ENCODE measurements at regions not wholly inside any gene's neighbourhood (a gene's known extent, or its start where the extent isn't known, plus 50 kb on each side); places are given as distances from the start of the nearest gene placed in this dataset.

- Histone ChIP-seq H3K9ac (ENCODE audit: insufficient read length) (no peak overlapping the region), H3K27ac (no peak overlapping the region), H3K4me3 (no peak overlapping the region), H3K36me3 (ENCODE audit: insufficient read depth, low read length) (no peaks in the 10 kb centered on the region), H3K9me3 (ENCODE audit: low read depth, low read length) (no peaks in the 10 kb centered on the region)
- no peak for DNase-seq (ENCODE audit: low read depth, low spot score)
- TF ChIP-seq FOXP2 (optimal IDR thresholded peaks at IDR 0.05; ENCODE audit: control extremely low read depth, extremely low read length, insufficient read depth) = no peak
- TF ChIP-seq POLR2AphosphoS5 (IDR thresholded peaks at IDR 0.05; ENCODE audit: borderline replicate concordance, low read depth, low read length) = no peak
- no peak for TF ChIP-seq EZH2 (IDR thresholded peaks at IDR 0.05)
These were observed 1975.1 kb upstream of the AGA start for GRCh38 chr4:179417357-179417756.

GRCh38 chr4:179437962-179438361, 1995.7 kb upstream of the AGA start:
- no peaks in the 10 kb centered on the region for H3K36me3 ChIP-seq (ENCODE audit: insufficient read depth, low read length)
- no peak for TF ChIP-seq POLR2AphosphoS5 (IDR thresholded peaks at IDR 0.05; ENCODE audit: borderline replicate concordance, low read depth, low read length)
- TF ChIP-seq EZH2 (IDR thresholded peaks at IDR 0.05) = no peak
- TF ChIP-seq FOXP2 (optimal IDR thresholded peaks at IDR 0.05; ENCODE audit: control extremely low read depth, extremely low read length, insufficient read depth) = no peak
- H3K27ac ChIP-seq = no peak overlapping the region
- H3K4me3 ChIP-seq = no peak overlapping the region
- no peak overlapping the region for H3K9ac ChIP-seq (ENCODE audit: insufficient read length)
- no peaks in the 10 kb centered on the region for H3K9me3 ChIP-seq (ENCODE audit: low read depth, low read length)
- no peak for DNase-seq (ENCODE audit: low read depth, low spot score)

- H3K4me3 ChIP-seq = no peak overlapping the region
- no peaks in the 10 kb centered on the region for H3K36me3 ChIP-seq (ENCODE audit: insufficient read depth, low read length)
- no peak overlapping the region for H3K27ac ChIP-seq
- no peak overlapping the region for H3K9ac ChIP-seq (ENCODE audit: insufficient read length)
- H3K9me3 ChIP-seq (ENCODE audit: low read depth, low read length) = no peaks in the 10 kb centered on the region
- TF ChIP-seq POLR2AphosphoS5 (IDR thresholded peaks at IDR 0.05; ENCODE audit: borderline replicate concordance, low read depth, low read length) (no peak), FOXP2 (optimal IDR thresholded peaks at IDR 0.05; ENCODE audit: control extremely low read depth, extremely low read length, insufficient read depth) (no peak), EZH2 (IDR thresholded peaks at IDR 0.05) (no peak)
- no peak for DNase-seq (ENCODE audit: low read depth, low spot score)
These were observed 1999.4 kb upstream of the AGA start for GRCh38 chr4:179441596-179441995.

DNA sequence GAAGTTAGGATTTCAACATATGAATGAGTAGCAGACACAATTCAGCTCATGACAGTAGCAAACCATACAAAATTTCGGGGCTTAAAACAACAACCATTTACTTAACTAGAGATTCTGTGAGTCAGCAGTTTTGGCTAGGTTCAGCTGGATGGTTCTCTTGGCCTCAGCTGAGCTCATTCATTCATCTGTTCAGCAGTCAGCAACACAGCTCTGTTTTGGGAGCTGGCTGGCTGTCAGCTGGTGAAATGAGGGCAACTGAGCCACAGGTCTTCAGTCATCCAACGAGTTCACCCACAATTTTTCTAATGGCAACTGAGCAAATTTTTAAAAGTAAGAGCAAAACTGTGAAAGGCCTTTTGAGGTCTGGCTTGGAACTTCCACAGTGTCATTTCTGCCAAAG, 2005.1 kb upstream of the AGA start:
- no peak overlapping the region for H3K4me3 ChIP-seq
- no peak overlapping the region for H3K9ac ChIP-seq (ENCODE audit: insufficient read length)
- no peaks in the 10 kb centered on the region for H3K36me3 ChIP-seq (ENCODE audit: insufficient read depth, low read length)
- H3K27ac ChIP-seq = no peak overlapping the region
- TF ChIP-seq FOXP2 (optimal IDR thresholded peaks at IDR 0.05; ENCODE audit: control extremely low read depth, extremely low read length, insufficient read depth) (no peak), EZH2 (IDR thresholded peaks at IDR 0.05) (no peak), POLR2AphosphoS5 (IDR thresholded peaks at IDR 0.05; ENCODE audit: borderline replicate concordance, low read depth, low read length) (no peak)
- no peaks in the 10 kb centered on the region for H3K9me3 ChIP-seq (ENCODE audit: low read depth, low read length)
- DNase-seq (ENCODE audit: low read depth, low spot score) = no peak

- Histone ChIP-seq H3K4me3 (no peak overlapping the region), H3K9ac (ENCODE audit: insufficient read length) (no peak overlapping the region)
- TF ChIP-seq EZH2 (IDR thresholded peaks at IDR 0.05) (no peak), FOXP2 (optimal IDR thresholded peaks at IDR 0.05; ENCODE audit: control extremely low read depth, extremely low read length, insufficient read depth) (no peak), POLR2AphosphoS5 (IDR thresholded peaks at IDR 0.05; ENCODE audit: borderline replicate concordance, low read depth, low read length) (no peak)
These were observed 2023.0 kb upstream of the AGA start for GRCh38 chr4:179465131-179465797.

GRCh38 chr4:179467878-179468277, 2025.6 kb upstream of the AGA start:
- no peak overlapping the region for H3K27ac ChIP-seq
- no peak for TF ChIP-seq POLR2AphosphoS5 (IDR thresholded peaks at IDR 0.05; ENCODE audit: borderline replicate concordance, low read depth, low read length)
- TF ChIP-seq FOXP2 (optimal IDR thresholded peaks at IDR 0.05; ENCODE audit: control extremely low read depth, extremely low read length, insufficient read depth) = no peak
- TF ChIP-seq EZH2 (IDR thresholded peaks at IDR 0.05) = no peak
- no peak for DNase-seq (ENCODE audit: low read depth, low spot score)
- H3K9ac ChIP-seq (ENCODE audit: insufficient read length) = no peak overlapping the region
- no peaks in the 10 kb centered on the region; the same call in 1 of the 2 replicates for H3K9me3 ChIP-seq (ENCODE audit: low read depth, low read length)
- H3K36me3 ChIP-seq (ENCODE audit: insufficient read depth, low read length) = peaks cover 2% of the 10 kb centered on the region; the same call in 1 of the 2 replicates
- H3K4me3 ChIP-seq = no peak overlapping the region

More at GRCh38 chr4:179465131-179465797, 2023.0 kb upstream of the AGA start:
- Histone ChIP-seq H3K27ac (peak overlapping the region; percentile 60; the same call in 1 of the 2 replicates), H3K36me3 (ENCODE audit: insufficient read depth, low read length) (peaks cover 2% of the 10 kb centered on the region; the same call in 1 of the 2 replicates), H3K9me3 (ENCODE audit: low read depth, low read length) (no peaks in the 10 kb centered on the region; the same call in 1 of the 2 replicates)
- DNase-seq (ENCODE audit: low read depth, low spot score) = peak; percentile 50

DNA sequence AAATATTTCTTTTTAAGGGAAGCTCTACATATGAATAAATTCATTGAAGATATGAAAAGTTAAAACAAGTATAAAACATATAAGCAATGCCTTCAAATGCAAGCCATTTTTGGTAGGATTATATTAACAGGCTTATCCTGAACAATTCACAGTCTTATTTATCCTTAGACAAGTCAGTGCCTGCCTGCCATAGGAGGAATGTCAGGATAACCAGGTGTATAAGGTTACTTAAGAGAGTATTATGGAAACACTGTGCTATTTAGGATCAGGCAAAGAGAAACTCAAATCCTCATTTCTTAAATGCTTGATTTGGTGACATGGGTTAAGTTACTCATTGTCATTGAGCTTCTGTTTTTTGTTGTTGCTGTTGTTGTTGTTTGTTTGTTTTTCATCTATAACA, 2029.9 kb upstream of the AGA start:
- no peak overlapping the region for H3K27ac ChIP-seq
- TF ChIP-seq EZH2 (IDR thresholded peaks at IDR 0.05) = no peak
- TF ChIP-seq POLR2AphosphoS5 (IDR thresholded peaks at IDR 0.05; ENCODE audit: borderline replicate concordance, low read depth, low read length) = no peak
- TF ChIP-seq FOXP2 (optimal IDR thresholded peaks at IDR 0.05; ENCODE audit: control extremely low read depth, extremely low read length, insufficient read depth) = no peak
- no peaks in the 10 kb centered on the region for H3K9me3 ChIP-seq (ENCODE audit: low read depth, low read length)
- H3K36me3 ChIP-seq (ENCODE audit: insufficient read depth, low read length) = no peaks in the 10 kb centered on the region
- H3K4me3 ChIP-seq = no peak overlapping the region
- no peak overlapping the region for H3K9ac ChIP-seq (ENCODE audit: insufficient read length)
- DNase-seq (ENCODE audit: low read depth, low spot score) = no peak

- TF ChIP-seq POLR2AphosphoS5 (IDR thresholded peaks at IDR 0.05; ENCODE audit: borderline replicate concordance, low read depth, low read length) = no peak
- no peak for TF ChIP-seq FOXP2 (optimal IDR thresholded peaks at IDR 0.05; ENCODE audit: control extremely low read depth, extremely low read length, insufficient read depth)
- TF ChIP-seq EZH2 (IDR thresholded peaks at IDR 0.05) = no peak
- Histone ChIP-seq H3K9me3 (ENCODE audit: low read depth, low read length) (no peaks in the 10 kb centered on the region), H3K9ac (ENCODE audit: insufficient read length) (no peak overlapping the region), H3K36me3 (ENCODE audit: insufficient read depth, low read length) (no peaks in the 10 kb centered on the region), H3K4me3 (no peak overlapping the region), H3K27ac (no peak overlapping the region)
- DNase-seq (ENCODE audit: low read depth, low spot score) = no peak
These were observed 2036.4 kb upstream of the AGA start for GRCh38 chr4:179478608-179479007.
